ENCODE measurements at regions not wholly inside any gene's neighbourhood (a gene's known extent, or its start where the extent isn't known, plus 50 kb on each side); places are given as distances from the start of the nearest gene placed in this dataset.

- Histone ChIP-seq H3K4me1 (ENCODE audit: control insufficient read depth in 1 of 2, low read depth in 2 of 2) (no peaks in the 10 kb centered on the region), H3K27me3 (replicated peaks; ENCODE audit: insufficient read depth) (no peaks in the 10 kb centered on the region), H3K36me3 (no peaks in the 10 kb centered on the region), H3K27ac (no peak overlapping the region), H3K9me3 (no peaks in the 10 kb centered on the region), H3K4me3 (no peak overlapping the region)
- no peak for ATAC-seq (ENCODE audit: insufficient number of reproducible peaks, low FRiP score, low read depth)
- TF ChIP-seq CTCF (IDR thresholded peaks at IDR 0.05): no peak
- no peak for DNase-seq (ENCODE audit: low spot score)
Measured at GRCh38 chr12:4099276-4099675, 174.3 kb upstream of the CCND2 start.

GRCh38 chr12:4091016-4091743 lies 182.4 kb upstream of the CCND2 start:
- H3K9me3 ChIP-seq: no peaks in the 10 kb centered on the region
- DNase-seq (ENCODE audit: low spot score) (no peak), ATAC-seq (ENCODE audit: insufficient number of reproducible peaks, low FRiP score, low read depth) (no peak)
- H3K36me3 ChIP-seq: no peaks in the 10 kb centered on the region
- no peak overlapping the region for H3K4me3 ChIP-seq
- no peaks in the 10 kb centered on the region for H3K4me1 ChIP-seq (ENCODE audit: control insufficient read depth in 1 of 2, low read depth in 2 of 2)
- H3K27ac ChIP-seq: no peak overlapping the region
- H3K27me3 ChIP-seq (replicated peaks; ENCODE audit: insufficient read depth): no peaks in the 10 kb centered on the region
- TF ChIP-seq CTCF (IDR thresholded peaks at IDR 0.05): no peak

DNA sequence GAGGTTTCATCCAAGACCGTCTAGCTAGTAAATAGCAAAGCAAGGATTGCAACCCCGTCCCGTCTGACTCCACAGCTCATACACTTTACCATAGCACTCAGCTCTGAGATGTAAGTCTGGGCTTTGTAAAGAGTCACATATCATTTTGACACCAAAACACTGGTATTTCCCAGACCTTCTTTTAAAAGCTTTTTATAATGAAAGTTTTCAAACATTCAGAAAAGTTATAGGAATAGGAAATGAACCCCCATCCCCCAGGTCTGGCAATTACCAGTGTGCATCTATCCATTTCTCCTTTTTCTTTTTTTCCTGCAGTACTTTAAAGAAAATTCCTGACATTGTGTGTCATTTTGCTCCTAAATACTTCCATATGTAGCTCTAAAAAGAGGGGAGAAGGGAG lies 183.6 kb upstream of the CCND2 start:
- H3K27ac ChIP-seq: no peak overlapping the region
- TF ChIP-seq CTCF (IDR thresholded peaks at IDR 0.05): no peak
- H3K27me3 ChIP-seq (replicated peaks; ENCODE audit: insufficient read depth): no peaks in the 10 kb centered on the region
- no peak overlapping the region for H3K4me3 ChIP-seq
- ATAC-seq (ENCODE audit: insufficient number of reproducible peaks, low FRiP score, low read depth) (no peak), DNase-seq (ENCODE audit: low spot score) (no peak)
- no peaks in the 10 kb centered on the region for H3K36me3 ChIP-seq
- H3K4me1 ChIP-seq (ENCODE audit: control insufficient read depth in 1 of 2, low read depth in 2 of 2): no peaks in the 10 kb centered on the region
- no peaks in the 10 kb centered on the region for H3K9me3 ChIP-seq

DNA sequence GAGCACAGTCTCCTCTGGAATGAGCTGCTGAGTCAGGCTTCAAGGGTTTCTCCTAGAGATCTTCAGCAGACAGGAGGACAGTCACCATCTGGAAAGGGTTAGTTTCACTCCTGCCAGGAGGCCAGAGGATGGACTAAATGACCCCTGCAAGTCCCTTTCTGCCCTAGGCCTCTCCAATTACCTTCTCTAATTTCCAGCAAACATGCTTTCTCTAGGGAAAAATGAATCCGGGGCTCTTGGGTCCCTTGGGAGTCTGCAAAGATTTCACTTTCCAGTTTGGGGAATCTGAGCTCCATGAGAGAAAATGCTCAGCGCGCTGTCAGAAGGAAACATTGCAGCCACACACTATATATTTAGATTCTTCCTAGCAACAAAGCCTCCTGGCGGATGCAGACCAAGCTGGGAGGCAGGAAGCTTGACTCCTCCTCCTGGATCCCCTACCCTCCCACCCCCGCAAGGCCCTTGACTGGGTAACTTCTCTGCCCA lies 184.4 kb upstream of the CCND2 start:
- Histone ChIP-seq H3K4me1 (ENCODE audit: control insufficient read depth in 1 of 2, low read depth in 2 of 2) (no peaks in the 10 kb centered on the region), H3K9me3 (no peaks in the 10 kb centered on the region), H3K36me3 (no peaks in the 10 kb centered on the region), H3K27ac (no peak overlapping the region), H3K27me3 (replicated peaks; ENCODE audit: insufficient read depth) (no peaks in the 10 kb centered on the region), H3K4me3 (no peak overlapping the region)
- no peak for TF ChIP-seq CTCF (IDR thresholded peaks at IDR 0.05)
- DNase-seq (ENCODE audit: low spot score): no peak
- ATAC-seq (ENCODE audit: insufficient number of reproducible peaks, low FRiP score, low read depth): no peak

GRCh38 chr12:4088451-4088850 lies 185.1 kb upstream of the CCND2 start:
- no peak overlapping the region for H3K4me3 ChIP-seq
- H3K4me1 ChIP-seq (ENCODE audit: control insufficient read depth in 1 of 2, low read depth in 2 of 2): no peaks in the 10 kb centered on the region
- ATAC-seq (ENCODE audit: insufficient number of reproducible peaks, low FRiP score, low read depth): no peak

More at GRCh38 chr12:4088451-4088850, 185.1 kb upstream of the CCND2 start:
- no peak for TF ChIP-seq CTCF (IDR thresholded peaks at IDR 0.05)
- Histone ChIP-seq H3K36me3 (no peaks in the 10 kb centered on the region), H3K9me3 (no peaks in the 10 kb centered on the region), H3K27ac (no peak overlapping the region), H3K27me3 (replicated peaks; ENCODE audit: insufficient read depth) (no peaks in the 10 kb centered on the region)
- no peak for DNase-seq (ENCODE audit: low spot score)
